ENCODE measurements at regions not wholly inside any gene's neighbourhood (a gene's known extent, or its start where the extent isn't known, plus 50 kb on each side); places are given as distances from the start of the nearest gene placed in this dataset.

- TF ChIP-seq CTCF (IDR thresholded peaks at IDR 0.05; ENCODE audit: low read length) = no peak
- TF ChIP-seq EZH2 (optimal IDR thresholded peaks at IDR 0.05; ENCODE audit: low read depth, low read length) = no peak
- TF ChIP-seq EZH2phosphoT487 (IDR thresholded peaks at IDR 0.05; ENCODE audit: low read length) = no peak
Measured at GRCh38 chr6:126738641-126739040, 379.8 kb upstream of the RSPO3 start.
